GM12874 (cell line): ENCODE measurements at regions not wholly inside any gene's neighbourhood (a gene's known extent, or its start where the extent isn't known, plus 50 kb on each side); places are given as distances from the start of the nearest gene placed in this dataset.

ENCODE experiments used
- TF ChIP-seq, protein P1 (sequence below): IDR thresholded peaks from 2 replicates; pipeline ENCODE4 v1.5.1; 2011; ENCODE audit warnings: low read depth, mild to moderate bottlenecking, control low read depth, low read length, moderate library complexity; ENCODE audit not compliant: insufficient read depth

DNA sequence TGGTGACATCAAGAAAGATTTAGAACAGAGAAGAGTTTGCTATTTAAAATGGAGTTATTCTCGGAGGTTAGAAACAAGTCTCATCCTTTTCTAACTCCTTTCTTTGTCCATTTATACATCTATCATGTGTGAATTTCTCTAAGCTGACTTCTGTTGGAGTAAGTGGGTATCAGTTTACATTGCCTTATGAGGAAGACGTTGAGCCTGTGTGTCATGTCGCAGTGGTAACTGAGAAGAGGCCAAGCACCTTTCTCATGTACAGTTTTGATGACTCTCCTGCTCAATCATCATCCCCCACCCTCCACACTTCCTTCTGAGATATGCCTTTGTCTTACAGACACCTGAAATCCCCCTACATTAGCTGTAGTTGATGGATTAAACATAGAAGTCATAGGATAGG, 624.8 kb downstream of the LIG4 start:
- TF ChIP-seq, protein P1, sequence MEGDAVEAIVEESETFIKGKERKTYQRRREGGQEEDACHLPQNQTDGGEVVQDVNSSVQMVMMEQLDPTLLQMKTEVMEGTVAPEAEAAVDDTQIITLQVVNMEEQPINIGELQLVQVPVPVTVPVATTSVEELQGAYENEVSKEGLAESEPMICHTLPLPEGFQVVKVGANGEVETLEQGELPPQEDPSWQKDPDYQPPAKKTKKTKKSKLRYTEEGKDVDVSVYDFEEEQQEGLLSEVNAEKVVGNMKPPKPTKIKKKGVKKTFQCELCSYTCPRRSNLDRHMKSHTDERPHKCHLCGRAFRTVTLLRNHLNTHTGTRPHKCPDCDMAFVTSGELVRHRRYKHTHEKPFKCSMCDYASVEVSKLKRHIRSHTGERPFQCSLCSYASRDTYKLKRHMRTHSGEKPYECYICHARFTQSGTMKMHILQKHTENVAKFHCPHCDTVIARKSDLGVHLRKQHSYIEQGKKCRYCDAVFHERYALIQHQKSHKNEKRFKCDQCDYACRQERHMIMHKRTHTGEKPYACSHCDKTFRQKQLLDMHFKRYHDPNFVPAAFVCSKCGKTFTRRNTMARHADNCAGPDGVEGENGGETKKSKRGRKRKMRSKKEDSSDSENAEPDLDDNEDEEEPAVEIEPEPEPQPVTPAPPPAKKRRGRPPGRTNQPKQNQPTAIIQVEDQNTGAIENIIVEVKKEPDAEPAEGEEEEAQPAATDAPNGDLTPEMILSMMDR: no peak

- TF ChIP-seq, protein P1: no peak
Measured at GRCh38 chr13:107587681-107588080, 627.7 kb downstream of the LIG4 start.

GRCh38 chr13:107586216-107586615, 629.1 kb downstream of the LIG4 start:
- TF ChIP-seq, protein P1: no peak

- TF ChIP-seq, protein P1: no peak
Measured at GRCh38 chr13:107585469-107586180, 629.7 kb downstream of the LIG4 start.

DNA sequence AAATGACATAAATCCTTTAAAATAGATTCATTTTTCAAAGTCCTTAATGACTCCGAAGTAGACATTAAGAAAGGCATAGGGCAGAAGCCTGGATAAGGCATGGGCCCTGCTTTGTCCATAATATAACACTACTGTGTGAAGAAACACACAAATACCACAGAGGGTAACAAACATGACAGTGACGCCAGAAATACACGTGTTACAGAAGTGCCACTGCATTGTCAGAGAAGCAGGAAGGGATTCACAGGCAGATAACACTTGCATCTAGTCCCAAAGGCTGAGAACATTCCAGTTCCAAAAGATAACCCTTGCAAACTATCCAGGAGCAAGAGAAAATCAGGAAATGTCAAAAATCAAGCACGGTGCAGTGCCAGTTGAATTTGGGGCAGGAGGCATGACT, 633.2 kb downstream of the LIG4 start:
- TF ChIP-seq, protein P1: no peak

GRCh38 chr13:107580741-107581412, 634.5 kb downstream of the LIG4 start:
- TF ChIP-seq, protein P1: no peak

DNA sequence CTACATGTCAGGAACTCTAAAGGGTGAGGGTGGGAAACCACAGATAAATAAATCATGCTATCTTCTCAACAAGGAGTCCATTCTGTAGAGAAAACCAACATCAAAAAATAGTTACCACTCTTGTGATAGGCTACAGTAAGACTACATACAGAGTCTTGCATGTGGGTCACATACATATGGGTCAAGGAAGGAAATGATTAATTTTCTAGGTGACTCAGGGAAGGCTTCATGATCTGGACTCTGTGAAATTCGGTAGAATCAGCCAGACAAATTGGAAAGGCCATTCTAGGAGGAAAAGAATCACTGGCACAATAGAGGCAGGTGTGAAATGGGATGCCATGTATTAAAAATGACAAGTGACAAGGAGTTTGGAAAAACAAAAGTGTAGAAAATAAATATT, 638.9 kb downstream of the LIG4 start:
- TF ChIP-seq, protein P1: no peak
